ENCODE measurements at regions not wholly inside any gene's neighbourhood (a gene's known extent, or its start where the extent isn't known, plus 50 kb on each side); places are given as distances from the start of the nearest gene placed in this dataset.

DNA sequence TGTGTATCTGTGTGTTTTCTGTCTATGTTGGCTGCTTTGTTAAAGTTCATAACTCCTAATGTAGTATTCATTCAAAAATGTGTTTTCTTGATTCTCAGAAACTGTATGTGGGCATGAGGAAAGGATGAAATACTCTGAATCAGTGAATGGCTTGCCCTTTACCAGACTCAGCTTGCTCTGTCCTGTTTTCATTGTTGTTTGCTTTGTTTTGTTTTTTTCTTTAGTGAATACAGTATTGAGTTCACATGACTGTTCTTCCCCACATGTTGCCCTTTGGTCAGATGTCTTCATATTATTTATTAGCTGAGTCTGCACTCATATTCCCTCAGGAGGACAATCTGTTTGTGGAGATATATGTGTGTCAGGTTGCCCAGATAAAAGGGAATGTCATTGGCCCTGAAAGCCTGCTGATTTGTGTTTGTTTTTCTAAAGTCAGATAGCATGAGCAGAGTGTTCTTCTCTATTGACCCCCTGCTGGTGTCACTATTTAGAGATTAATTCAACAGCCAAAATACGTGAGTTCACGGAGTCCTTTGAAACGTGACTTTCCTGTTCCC, 1184.4 kb downstream of the RPA4 start:
- TF ChIP-seq POLR2A (IDR thresholded peaks at IDR 0.05) = no peak
- TF ChIP-seq, protein P1, sequence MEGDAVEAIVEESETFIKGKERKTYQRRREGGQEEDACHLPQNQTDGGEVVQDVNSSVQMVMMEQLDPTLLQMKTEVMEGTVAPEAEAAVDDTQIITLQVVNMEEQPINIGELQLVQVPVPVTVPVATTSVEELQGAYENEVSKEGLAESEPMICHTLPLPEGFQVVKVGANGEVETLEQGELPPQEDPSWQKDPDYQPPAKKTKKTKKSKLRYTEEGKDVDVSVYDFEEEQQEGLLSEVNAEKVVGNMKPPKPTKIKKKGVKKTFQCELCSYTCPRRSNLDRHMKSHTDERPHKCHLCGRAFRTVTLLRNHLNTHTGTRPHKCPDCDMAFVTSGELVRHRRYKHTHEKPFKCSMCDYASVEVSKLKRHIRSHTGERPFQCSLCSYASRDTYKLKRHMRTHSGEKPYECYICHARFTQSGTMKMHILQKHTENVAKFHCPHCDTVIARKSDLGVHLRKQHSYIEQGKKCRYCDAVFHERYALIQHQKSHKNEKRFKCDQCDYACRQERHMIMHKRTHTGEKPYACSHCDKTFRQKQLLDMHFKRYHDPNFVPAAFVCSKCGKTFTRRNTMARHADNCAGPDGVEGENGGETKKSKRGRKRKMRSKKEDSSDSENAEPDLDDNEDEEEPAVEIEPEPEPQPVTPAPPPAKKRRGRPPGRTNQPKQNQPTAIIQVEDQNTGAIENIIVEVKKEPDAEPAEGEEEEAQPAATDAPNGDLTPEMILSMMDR (IDR thresholded peaks at IDR 0.05) = no peak
- TF ChIP-seq EP300 (IDR thresholded peaks at IDR 0.05) = no peak
- 73 to 77% methylated on average over 3 of the region's 3 CpGs for WGBS, 2 donors
- no peak for DNase-seq (ENCODE audit: low spot score in 2 of 2)
- Histone ChIP-seq H3K27me3 (peaks cover 0 to 7% of the 10 kb centered on the region in 2 donors), H3K9me3 (no peaks in the 10 kb centered on the region), H3K27ac (no peak overlapping the region), H3K36me3 (no peaks in the 10 kb centered on the region), H3K4me1 (no peaks in the 10 kb centered on the region), H3K4me3 (no peak overlapping the region)

DNA sequence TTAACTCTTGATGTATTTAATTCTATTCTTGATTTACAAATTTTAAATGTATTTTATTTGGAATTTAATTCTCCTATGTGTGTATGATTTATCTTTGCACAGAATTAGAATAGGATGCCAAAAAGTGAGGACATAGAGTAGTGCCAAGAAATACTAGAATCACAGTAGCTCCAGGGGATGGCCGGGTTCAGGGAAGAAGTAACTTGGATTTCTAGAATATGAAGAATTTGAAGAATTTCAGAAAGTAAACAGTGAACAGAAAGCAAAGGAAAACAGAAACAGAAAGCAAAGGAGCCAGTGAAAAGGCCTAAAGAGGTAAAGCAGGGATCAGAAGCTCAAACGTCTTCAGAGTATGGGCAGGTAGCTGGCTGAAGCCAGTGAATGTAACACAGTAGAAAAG, 1187.6 kb downstream of the RPA4 start:
- DNase-seq (ENCODE audit: low spot score in 2 of 2) = no peak
- H3K27ac ChIP-seq = no peak overlapping the region
- H3K9me3 ChIP-seq = no peaks in the 10 kb centered on the region
- no peaks in the 10 kb centered on the region for H3K36me3 ChIP-seq
- no peak overlapping the region for H3K4me3 ChIP-seq
- peaks cover 0 to 7% of the 10 kb centered on the region in 2 donors for H3K27me3 ChIP-seq
- 25 to 33% methylated on average over 2 of the region's 2 CpGs for WGBS, 2 donors
- TF ChIP-seq POLR2A (IDR thresholded peaks at IDR 0.05) (no peak), EP300 (IDR thresholded peaks at IDR 0.05) (no peak)
- TF ChIP-seq, protein P1 (IDR thresholded peaks at IDR 0.05) = no peak
- H3K4me1 ChIP-seq = no peaks in the 10 kb centered on the region

GRCh38 chrX:98077440-98077839, 1193.7 kb downstream of the RPA4 start:
- Histone ChIP-seq H3K36me3 (no peaks in the 10 kb centered on the region), H3K27me3 (no peaks in the 10 kb centered on the region), H3K9me3 (no peaks in the 10 kb centered on the region), H3K4me3 (no peak overlapping the region), H3K4me1 (no peaks in the 10 kb centered on the region), H3K27ac (no peak overlapping the region)
- 84 to 91% methylated on average over 5 of the region's 5 CpGs for WGBS, 2 donors
- no peak for DNase-seq (ENCODE audit: low spot score in 2 of 2)
- TF ChIP-seq POLR2A (IDR thresholded peaks at IDR 0.05) (no peak), EP300 (IDR thresholded peaks at IDR 0.05) (no peak)
- TF ChIP-seq, protein P1 (IDR thresholded peaks at IDR 0.05) = no peak

DNA sequence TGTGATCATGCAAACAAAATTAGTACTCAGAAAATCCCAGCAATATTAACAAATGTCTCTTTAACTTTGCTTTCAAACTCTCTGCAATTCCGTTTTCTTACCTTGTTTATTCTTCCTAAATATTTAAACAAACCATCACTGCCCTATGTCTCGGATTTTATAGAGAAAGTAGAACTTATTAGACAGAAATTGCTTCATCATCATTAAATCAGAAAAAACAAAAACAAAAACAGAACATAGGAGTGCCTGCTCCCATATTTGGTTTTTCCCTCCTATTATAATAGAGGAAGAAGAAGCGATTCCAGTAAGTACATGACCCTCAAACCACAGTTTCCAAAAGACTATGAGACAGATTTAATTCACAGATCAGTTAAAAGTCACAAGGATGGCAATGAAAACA, 1228.0 kb downstream of the RPA4 start:
- Histone ChIP-seq H3K27ac (no peak overlapping the region), H3K27me3 (peaks cover 0 to 13% of the 10 kb centered on the region in 2 donors), H3K36me3 (no peaks in the 10 kb centered on the region), H3K4me3 (no peak overlapping the region), H3K4me1 (no peaks in the 10 kb centered on the region), H3K9me3 (no peaks in the 10 kb centered on the region)
- TF ChIP-seq, protein P1 (IDR thresholded peaks at IDR 0.05) = no peak
- TF ChIP-seq EP300 (IDR thresholded peaks at IDR 0.05) (no peak), POLR2A (IDR thresholded peaks at IDR 0.05) (no peak)
- 55 to 75% methylated on average over 3 of the region's 3 CpGs for WGBS, 2 donors
- DNase-seq (ENCODE audit: low spot score in 2 of 2) = no peak

DNA sequence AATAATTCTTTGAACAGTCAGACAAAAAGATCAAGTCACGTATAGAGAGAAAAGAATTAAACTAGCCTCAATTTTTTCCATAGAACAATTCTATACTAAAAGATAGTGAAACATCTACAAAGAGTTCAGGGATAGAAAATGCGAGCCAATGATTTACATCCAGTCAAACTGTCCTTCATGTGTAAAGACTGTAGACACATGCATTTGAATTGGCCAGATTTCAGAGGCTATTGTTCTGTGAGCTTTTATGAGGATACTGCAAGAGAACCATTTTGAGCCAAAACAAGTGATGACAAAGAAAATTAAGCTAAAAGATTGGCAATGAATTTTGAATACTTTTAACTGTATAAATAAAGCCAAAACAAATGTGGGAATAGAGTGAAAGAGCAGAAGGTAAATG, 1230.3 kb downstream of the RPA4 start:
- no peak for DNase-seq (ENCODE audit: low spot score in 2 of 2)
- Histone ChIP-seq H3K4me1 (no peaks in the 10 kb centered on the region), H3K36me3 (no peaks in the 10 kb centered on the region), H3K4me3 (no peak overlapping the region), H3K9me3 (no peaks in the 10 kb centered on the region), H3K27me3 (peaks cover 0 to 12% of the 10 kb centered on the region in 2 donors), H3K27ac (no peak overlapping the region)
- TF ChIP-seq EP300 (IDR thresholded peaks at IDR 0.05) (no peak), POLR2A (IDR thresholded peaks at IDR 0.05) (no peak)
- TF ChIP-seq, protein P1 (IDR thresholded peaks at IDR 0.05) = no peak
- WGBS, 2 donors = 69 to 88% methylated on average over 2 of the region's 2 CpGs
